ENCODE measurements at regions not wholly inside any gene's neighbourhood (a gene's known extent, or its start where the extent isn't known, plus 50 kb on each side); places are given as distances from the start of the nearest gene placed in this dataset.

DNA sequence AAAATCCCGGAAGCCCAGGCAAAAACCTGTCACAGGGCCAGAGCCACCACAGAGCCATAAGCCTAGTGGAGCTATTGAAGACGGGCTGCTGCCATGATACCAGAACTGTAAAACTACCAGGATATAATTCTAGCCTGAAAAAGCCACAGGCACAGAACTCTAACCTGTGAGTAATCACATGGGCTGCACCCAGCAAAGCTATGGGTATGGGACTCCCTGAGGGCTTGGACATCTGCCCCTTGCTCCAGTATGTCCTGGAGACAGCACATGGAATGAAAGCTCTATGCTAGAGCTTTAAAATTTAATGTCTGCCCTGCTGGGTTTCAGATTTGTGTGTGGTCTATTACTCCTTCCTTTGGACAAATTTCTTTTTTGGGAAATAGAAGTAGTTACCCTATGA is 2183.6 kb upstream of the CELF4 start:
- DNase-seq (ENCODE audit: low spot score) = no peak

DNA sequence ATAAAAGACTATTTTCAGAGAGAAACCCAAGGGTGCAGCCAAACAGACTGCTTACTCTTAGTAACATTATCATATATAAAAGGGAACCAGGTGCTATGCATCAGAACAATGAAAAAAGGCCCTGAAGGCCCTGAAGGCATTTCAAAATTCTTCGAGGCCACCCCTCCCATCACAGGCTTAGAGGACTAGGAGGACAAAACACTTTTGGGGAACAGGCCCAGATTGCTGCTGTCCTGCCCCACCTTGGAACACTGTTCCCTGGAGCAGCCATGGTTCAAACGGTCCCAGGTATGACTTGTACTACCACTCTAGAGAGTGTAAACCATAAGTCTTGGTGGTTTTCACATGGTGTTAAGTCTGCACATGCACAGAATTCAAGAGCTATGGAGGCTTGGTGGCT is 2183.1 kb upstream of the CELF4 start:
- DNase-seq (ENCODE audit: low spot score) = no peak

DNA sequence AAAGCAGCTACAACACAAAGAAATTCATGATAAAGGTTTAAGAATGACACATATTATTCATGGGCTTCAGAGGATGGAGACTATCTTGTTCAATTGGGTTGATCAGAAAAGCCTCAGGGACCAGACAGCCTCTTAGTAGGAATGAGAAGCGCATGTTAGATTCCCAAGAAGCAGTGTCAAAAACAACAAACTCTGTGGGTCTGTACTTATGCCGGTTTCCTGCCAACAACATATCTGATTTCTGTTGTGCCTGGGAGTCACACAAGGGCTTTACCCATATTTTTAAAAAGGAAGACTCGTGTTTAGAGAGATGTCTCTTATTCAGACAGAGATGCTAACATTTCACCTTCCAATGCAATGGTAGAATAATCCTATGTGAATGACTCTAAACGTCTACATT is 2180.6 kb upstream of the CELF4 start:
- DNase-seq (ENCODE audit: low spot score) = no peak

DNA sequence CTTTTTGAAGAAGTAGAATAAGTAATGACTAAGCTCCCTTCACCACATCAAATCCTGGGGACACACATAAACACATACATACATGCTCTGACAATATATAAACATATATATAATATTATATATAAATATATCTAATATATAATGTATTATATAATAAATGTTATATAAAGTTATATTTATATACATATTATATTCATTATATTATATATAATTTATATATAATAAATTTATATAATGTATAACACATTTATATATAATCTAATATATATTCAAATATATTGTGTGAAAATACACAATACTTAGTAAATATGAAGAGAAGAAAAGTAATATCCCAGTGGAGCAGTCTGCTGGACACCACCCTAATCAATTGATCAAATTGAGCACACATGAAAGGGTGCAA is 2177.9 kb upstream of the CELF4 start:
- DNase-seq (ENCODE audit: low spot score) = no peak

DNA sequence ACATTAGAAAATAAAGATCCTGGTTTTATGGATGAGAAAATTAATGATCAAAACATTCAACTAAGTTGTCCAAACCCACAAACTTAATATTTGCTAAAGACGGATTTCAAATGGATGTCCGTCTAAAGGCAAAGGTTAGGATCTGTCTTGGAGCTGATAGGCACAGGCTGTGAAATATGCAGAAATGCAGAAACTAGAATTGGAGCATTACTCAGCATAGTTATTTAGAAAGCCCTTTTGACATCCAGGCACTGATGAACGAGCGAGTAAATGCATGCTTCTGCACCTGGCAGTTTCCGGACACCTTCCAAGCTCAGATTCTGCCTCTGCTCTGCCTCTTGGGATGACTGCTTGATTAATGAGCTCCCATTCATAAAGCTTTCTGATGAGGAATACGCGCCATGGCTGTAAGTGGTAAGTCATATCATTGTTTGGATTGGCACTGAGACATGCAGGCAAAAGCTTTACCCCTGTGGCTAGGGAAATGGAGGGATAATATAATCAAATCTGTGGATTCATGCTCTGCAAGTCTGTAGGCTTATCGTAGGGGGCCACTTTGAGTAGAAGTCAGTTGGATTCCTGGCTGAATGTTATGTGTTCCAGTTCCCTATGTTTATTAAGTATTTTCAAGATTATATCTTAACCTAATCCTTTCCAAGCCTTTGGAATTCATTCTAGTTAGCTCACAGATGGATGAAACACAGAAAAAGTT is 2176.3 kb upstream of the CELF4 start:
- no peak for DNase-seq (ENCODE audit: low spot score)

DNA sequence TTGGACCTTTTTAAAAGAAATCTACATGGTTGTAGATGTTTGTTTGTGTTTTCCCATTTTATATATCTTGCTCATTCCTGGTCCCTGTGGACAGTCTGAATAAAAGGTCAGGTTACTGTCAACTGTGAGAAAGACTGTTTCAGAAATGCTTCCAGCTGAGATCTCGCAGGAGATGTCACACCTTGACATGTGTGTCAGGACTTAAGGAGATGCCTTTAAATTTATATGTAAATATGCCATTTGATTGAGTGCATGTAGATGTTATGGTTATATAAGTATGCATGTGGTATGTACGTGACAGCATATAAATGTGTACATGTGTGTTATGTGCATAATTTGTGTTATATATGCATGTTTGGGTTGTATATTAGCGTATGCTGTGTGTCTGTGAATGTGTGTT is 2172.3 kb upstream of the CELF4 start:
- no peak for DNase-seq (ENCODE audit: low spot score)

DNA sequence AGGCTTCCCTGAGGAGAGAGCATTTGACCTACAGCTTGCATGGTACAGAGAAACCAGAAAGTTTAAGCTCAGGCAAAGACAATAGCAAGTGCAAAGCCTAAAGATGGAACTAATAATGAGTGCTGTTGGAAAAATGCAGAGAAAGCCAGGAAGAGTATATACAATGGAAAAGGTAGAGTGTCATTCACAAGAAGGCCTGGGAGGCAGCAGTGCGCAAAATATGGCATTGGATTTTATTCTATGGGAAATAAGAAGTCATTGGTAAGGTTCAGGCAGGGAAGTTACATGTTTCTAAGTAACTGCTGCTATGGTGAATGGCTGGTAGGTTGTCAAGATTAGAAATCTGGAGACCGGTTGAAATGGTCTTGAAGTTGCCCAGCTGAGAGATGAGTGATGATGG is 2167.3 kb upstream of the CELF4 start:
- no peak for DNase-seq (ENCODE audit: low spot score)

DNA sequence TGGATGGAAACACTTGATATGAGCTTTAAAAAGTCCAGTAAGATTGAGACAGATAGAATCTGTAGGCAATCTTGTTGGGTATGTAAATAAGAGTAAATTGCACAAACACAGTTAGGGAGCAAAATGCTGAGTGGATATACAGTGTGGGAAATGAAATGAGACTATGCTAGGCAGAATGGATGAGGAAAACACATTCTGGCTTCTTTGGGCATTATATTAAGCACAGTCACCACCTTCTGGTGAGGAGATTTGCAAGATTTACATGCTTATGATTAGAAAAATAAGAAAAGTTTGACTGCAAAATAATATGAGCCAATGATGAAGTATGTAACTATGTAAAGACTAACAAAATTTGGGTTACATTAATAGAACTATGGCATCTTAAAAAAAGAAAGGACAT is 2165.0 kb upstream of the CELF4 start:
- DNase-seq (ENCODE audit: low spot score) = no peak

DNA sequence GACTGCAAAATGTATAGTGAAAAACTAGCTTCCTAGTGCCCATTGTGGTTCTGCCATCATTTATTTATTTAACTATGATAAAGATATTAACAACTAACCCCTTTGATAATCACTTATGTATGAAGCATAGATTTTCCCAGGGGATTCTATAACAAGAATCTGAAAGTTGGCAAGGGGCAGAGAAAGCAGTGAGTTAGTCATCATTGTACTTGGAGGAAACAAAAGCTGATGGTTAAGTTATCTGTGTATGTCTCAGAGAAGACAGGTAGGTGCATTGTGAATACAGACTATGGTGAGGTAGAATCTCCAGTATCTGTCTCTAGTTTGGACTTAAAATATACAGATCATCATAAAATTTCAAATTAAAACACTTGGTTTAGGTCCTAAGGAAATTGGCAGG is 2159.1 kb upstream of the CELF4 start:
- no peak for DNase-seq (ENCODE audit: low spot score)

DNA sequence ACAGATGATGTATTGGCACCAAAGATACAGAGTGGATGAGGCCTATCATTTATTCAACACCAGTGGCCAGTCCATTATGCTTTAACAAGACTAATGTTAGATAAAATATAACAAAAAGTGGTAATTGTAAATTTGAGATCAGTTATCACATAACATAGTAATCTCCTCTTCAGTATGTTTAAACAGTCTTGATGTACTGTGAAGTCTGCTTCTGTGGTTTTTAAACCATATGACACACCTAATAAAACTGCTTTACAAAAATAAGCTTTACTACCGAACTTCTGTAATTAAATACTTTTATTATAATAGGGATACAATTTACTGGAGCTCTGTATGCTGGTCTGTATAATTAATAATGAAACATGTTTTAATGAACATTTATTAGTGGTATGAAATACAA is 2156.1 kb upstream of the CELF4 start:
- no peak for DNase-seq (ENCODE audit: low spot score)

DNA sequence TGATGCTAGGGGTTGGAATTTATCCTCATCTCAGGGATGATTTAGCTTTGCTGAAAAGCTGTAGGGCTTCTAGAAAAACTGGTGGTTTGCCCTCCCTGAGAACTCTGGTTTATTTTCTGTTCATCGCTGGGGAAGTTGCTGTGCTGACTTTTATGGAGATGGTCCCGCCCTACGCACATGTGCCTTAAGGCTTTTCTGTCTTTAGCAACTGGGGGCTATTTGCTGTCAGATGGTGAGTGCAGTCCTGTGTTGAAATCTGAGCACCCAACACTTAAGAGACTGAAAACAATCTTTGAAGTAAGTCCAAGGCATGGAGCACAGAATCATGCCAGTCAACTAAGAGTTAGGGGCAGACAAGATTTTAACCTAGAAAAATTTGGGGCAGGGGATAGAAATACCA is 2148.4 kb upstream of the CELF4 start:
- no peak for DNase-seq (ENCODE audit: low spot score)

DNA sequence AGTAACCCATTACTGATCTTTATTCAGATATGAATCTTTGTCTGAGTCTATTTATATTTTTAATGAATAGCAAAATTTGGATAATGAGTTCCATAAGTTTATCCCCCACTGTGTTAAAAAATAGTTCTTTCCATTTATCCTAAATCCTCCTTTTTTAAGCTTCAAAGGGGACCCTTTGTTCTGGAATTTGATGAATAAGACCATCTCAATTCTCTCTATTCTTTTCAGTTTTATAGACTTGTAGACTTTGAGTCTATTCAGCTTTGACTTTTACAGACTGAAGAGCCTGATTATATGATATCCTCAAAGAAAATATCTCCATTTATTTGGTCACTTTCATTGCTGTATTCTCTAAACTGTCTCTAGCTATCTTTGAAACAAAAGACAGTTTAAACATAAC is 2146.1 kb upstream of the CELF4 start:
- DNase-seq (ENCODE audit: low spot score) = no peak

DNA sequence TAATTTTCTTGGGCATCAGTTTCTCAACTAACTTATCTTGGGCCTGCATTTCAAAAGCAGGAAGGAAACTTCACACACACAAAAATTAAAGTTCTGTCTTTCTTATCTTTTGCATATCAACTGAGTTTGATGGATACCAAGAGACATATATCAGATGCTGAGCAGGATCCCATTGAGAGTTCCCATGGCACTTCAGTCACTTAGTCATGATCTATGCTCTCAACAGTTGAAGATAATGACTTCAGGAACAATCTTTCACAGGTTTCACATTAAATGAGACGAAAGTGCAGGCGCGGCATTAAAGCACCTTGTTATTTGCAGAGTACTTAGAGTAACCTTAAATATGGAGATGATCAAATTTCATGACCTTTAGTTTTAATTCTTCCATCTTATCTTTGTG is 2139.8 kb upstream of the CELF4 start:
- DNase-seq (ENCODE audit: low spot score) = no peak

DNA sequence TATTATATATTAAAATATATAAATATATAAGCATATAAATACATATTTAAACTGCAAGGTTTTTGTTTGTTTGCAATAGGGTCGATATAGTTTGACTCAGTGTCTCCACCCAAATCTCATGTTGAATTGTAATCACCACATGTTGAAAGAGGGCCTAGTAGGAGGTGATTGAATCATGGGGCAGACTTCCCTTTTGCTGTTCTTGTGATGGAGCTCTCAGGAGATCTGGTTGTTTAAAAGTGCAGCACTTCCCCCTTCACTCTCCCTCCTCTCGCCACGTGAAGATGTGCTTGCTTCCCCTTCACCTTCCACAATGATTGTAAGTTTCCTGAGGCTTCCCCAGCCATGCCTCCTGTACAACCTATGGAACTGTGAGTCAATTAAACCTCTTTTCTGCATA is 2137.3 kb upstream of the CELF4 start:
- no peak for DNase-seq (ENCODE audit: low spot score)

DNA sequence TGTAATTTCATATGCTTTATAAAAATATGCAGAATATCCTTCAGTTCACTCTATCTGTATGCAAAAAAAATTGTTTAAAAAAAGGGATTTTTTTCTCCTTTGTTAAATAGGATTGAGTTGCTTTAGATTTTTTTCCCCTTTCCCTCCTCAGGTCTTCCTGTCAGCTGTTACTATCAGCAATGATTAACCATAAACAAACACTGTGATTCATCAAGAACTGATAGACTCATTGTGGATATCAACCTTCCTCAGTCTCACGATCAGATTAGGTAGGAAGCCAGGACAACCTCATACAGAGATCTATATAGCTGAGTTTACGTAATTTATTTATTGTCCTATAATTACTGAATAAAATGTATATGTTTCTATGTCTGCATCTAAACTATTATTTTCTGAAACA is 2136.2 kb upstream of the CELF4 start:
- DNase-seq (ENCODE audit: low spot score) = no peak

DNA sequence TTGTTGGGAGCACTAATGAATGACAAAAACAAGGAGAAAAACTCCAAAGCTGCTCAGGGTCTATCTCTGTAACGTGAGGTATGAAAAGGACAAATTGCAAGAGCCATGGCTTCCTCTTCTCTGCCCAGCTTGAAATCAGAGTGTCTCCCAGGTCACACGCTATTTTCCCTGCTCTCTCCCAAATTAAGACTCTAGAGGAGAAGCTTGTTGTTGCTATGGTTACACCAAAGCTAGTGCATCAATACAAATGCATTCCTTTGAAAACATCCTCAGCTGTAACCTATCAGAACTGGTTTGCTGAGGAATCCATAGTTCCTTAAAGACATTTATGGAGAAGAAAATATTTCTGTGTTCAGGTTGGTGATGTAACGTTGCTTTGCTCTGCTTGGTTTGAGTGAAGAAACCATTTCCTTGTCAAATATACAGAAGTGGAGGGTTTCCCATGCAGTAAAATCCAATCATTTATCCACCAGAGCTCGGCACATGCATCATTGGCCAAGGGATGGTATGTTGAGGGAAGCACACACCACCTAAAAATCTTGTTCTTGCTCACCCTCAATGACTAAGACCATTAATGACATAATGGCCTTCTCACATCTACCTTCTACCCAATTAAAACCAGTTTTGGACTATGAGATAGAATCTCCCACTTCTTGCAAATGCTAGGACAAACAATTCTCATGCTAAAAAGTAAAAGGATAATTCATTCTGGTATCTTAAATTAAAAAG is 2135.6 kb upstream of the CELF4 start:
- DNase-seq (ENCODE audit: low spot score) = no peak

DNA sequence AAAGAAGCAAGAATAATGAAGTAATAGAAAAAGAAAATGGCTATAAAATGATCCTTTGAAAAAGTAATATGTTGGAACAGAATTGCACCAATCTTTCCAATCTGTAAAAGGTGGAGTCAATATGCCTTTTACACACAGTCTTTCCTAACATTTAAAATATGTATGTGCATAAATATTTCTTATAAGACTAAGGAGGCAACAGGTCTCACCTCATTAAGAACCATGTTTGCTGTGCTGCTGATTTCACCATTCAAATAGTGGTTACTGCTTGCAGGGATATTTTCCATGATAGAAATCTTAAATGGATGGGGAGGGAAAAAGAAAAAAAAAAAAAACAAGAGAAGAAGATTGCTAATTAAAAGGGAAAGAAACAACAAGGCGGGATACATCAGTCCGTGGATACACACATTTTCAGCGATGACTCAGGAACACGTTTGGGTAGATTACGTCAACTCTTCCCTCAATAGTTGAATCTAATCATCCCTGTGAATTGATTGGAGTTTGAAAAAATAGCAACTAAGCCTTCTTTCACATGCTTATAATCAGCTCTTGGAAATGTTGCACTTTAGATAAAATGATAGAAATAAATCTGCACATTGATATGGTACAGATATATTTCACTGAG is 2133.9 kb upstream of the CELF4 start:
- DNase-seq (ENCODE audit: low spot score) = no peak

DNA sequence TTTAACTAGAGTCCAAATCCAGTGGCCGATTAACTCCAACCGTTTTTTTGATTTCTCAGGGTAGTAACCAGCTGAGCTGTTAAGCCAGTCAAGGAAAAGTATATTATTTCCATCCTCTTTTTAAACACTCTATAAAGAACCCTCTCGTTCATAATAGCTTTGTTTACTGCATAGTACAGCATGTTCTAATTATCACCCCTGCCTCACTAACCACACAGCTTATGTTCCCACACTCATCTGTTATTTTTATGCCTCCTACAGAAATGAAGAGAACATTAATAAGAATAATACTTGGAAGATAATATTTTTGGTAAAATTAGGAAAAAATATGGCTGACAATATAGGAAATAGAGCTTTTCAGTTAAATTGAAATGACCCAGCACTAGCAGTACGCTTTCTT is 2132.8 kb upstream of the CELF4 start:
- no peak for DNase-seq (ENCODE audit: low spot score)

DNA sequence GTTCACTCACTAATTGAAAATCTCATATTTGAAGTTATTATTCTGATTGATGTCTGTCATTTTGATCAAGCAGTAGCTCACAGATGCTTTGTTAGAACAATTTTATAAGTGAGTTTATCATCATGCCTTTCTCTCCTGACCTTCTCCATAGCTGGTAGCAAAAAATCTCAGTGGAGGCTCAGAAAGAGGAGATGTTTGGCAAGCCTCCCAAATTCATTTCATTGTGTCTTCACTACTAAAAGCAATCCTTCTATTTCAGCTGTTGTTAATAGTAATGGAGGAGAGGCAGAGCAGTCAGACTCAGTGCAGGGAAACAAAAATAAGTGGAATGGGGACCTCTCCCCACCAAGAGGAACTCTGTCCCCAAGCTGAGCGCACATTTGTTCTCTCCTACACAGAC is 2127.8 kb upstream of the CELF4 start:
- DNase-seq (ENCODE audit: low spot score) = no peak

DNA sequence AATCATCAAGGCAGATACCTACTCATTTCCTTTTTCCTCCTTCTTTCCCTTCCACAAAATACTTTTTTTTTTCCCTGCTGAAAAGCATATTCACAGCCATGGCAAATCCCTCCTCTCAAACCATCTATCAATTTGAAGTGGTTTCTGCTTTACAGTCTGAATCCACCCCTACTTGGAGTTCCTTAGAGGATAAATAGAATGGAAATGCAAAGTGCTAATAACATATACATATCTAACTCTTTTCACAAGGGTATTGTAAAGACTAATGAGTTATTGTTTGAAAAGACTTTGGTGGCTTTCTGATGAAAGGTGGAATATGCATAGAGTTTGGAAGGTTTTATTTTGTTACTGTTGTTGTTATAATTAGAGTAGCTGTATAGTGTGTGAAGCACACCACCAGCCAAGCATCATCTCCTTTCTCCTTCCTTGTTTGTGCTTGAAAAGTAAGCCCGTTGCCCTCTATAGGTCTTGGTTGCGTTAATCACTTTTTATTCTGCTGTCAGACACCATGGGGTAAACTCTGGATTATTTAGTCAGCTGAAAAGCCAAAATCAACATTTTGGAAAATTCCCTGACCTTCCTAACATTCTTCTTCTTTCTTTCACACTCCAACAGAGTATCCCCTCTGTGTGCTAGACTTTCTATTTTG is 2126.9 kb upstream of the CELF4 start:
- no peak for DNase-seq (ENCODE audit: low spot score)

DNA sequence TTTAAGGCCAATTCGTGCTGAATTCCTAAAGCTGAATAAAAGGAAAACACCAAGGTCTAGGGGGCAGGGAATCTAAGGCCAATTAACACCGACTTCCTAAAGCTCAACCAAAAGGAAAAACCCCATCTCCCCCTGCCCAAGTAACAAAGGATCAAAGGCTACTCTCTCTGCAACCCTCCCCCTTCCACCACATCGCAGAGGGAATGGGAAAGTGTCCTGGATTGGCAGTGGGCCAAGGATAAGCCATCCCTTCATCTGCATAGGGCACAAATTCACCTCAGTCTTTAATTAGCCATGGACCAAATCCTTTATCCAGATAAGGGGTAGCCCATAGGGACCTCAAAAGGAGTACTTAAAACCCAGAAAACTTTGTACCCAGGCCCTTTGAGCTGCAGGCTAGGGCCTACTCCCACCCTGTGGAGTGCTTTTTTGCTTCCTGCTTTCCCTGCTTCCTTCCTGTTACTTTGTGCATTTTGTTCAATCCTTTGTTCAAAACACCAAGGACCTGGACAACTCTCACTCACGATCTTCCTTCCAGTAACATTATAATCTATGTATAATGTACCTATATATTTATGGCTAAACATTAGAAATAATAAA is 2119.8 kb upstream of the CELF4 start:
- no peak for DNase-seq (ENCODE audit: low spot score)

DNA sequence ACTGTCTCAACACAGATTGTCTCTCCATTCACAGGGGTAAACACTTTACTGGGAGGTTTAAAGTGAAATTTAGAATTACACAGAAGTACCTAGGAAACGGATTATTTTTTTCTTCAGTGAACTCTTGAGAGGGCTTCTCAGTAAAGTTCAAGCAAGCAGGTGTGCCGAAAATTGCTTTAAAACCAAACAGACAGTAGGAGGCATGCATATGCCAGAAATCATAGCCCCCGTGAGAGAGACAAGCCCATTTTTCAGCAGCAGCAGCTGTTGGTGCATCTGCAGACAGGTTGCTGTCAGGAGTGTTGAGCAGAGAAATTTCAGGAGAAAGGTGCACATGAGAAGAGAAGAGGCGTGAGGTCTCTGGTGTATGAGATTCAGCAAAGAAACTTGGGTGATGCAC is 2115.5 kb upstream of the CELF4 start:
- no peak for DNase-seq (ENCODE audit: low spot score)

DNA sequence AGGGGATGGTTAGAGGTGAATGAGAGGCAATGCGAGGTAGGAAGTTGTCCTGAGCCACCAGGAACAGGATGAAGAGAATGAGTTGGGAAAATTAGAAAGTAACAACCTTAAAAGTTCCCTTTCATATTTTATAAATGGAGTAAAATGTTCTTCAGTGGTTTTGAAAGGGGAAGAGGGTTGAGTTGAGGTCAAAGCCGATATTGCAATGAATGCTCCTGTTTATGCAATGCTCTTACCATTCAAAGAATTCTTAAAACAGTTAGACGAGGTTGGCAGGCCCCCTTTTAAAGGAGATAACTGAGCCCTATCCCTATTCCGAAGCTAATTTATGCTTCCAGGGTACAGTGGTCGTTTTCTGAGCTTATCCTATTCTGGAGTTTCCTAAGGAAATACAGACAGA is 2110.3 kb upstream of the CELF4 start:
- no peak for DNase-seq (ENCODE audit: low spot score)

Data from CD4-positive, alpha-beta T cell treated with Interleukin-6 at 100 ng/mL for 8 hours (primary cell).